ENCODE measurements at regions not wholly inside any gene's neighbourhood (a gene's known extent, or its start where the extent isn't known, plus 50 kb on each side); places are given as distances from the start of the nearest gene placed in this dataset.

- TF ChIP-seq CTCF (IDR thresholded peaks at IDR 0.05; ENCODE audit: borderline replicate concordance, extremely low read depth, low read length, poor library complexity, severe bottlenecking) (no peak), EZH2 (IDR thresholded peaks at IDR 0.05; ENCODE audit: borderline replicate concordance, low read depth, low read length, severe bottlenecking) (no peak)
- no peaks in the 10 kb centered on the region for H3K79me2 ChIP-seq (ENCODE audit: insufficient read depth, low read length)
- H3K4me3 ChIP-seq (ENCODE audit: low read depth in 1 of 2, low read length in 2 of 2): no peak overlapping the region
- H3K9ac ChIP-seq (ENCODE audit: low read depth, low read length): no peak overlapping the region
- no peak overlapping the region for H3K4me2 ChIP-seq (ENCODE audit: insufficient read depth, low read length)
- H2AFZ ChIP-seq (ENCODE audit: low read depth, low read length): no peak overlapping the region
- DNase-seq (no peak), ATAC-seq (ENCODE audit: insufficient read depth, low read depth) (no peak)
- H3K9me3 ChIP-seq (ENCODE audit: insufficient read depth, low read length, severe bottlenecking): no peaks in the 10 kb centered on the region
- H3K36me3 ChIP-seq (ENCODE audit: insufficient read depth, low read length): no peaks in the 10 kb centered on the region
- no peak overlapping the region for H3K27ac ChIP-seq (ENCODE audit: low read length)
- no peaks in the 10 kb centered on the region for H3K27me3 ChIP-seq (ENCODE audit: insufficient read depth, low read length, poor library complexity)
- H4K20me1 ChIP-seq (ENCODE audit: insufficient read depth, low read length): no peaks in the 10 kb centered on the region
- H3K4me1 ChIP-seq (ENCODE audit: insufficient read depth, low read length): no peaks in the 10 kb centered on the region
Observed at GRCh38 chr7:1329966-1330800, 97.5 kb downstream of the UNCX start.

GRCh38 chr7:1330801-1331425 lies 98.2 kb downstream of the UNCX start:
- H3K36me3 ChIP-seq (ENCODE audit: insufficient read depth, low read length): no peaks in the 10 kb centered on the region
- H2AFZ ChIP-seq (ENCODE audit: low read depth, low read length): no peak overlapping the region
- H3K27me3 ChIP-seq (ENCODE audit: insufficient read depth, low read length, poor library complexity): no peaks in the 10 kb centered on the region
- no peaks in the 10 kb centered on the region for H3K4me1 ChIP-seq (ENCODE audit: insufficient read depth, low read length)
- no peaks in the 10 kb centered on the region for H3K9me3 ChIP-seq (ENCODE audit: insufficient read depth, low read length, severe bottlenecking)
- no peak overlapping the region for H3K27ac ChIP-seq (ENCODE audit: low read length)
- H3K4me2 ChIP-seq (ENCODE audit: insufficient read depth, low read length): no peak overlapping the region
- DNase-seq (no peak), ATAC-seq (ENCODE audit: insufficient read depth, low read depth) (no peak)
- TF ChIP-seq EZH2 (IDR thresholded peaks at IDR 0.05; ENCODE audit: borderline replicate concordance, low read depth, low read length, severe bottlenecking) (no peak), CTCF (IDR thresholded peaks at IDR 0.05; ENCODE audit: borderline replicate concordance, extremely low read depth, low read length, poor library complexity, severe bottlenecking) (no peak)
- H3K4me3 ChIP-seq (ENCODE audit: low read depth in 1 of 2, low read length in 2 of 2): no peak overlapping the region
- H4K20me1 ChIP-seq (ENCODE audit: insufficient read depth, low read length): no peaks in the 10 kb centered on the region
- no peaks in the 10 kb centered on the region for H3K79me2 ChIP-seq (ENCODE audit: insufficient read depth, low read length)
- no peak overlapping the region for H3K9ac ChIP-seq (ENCODE audit: low read depth, low read length)

- no peaks in the 10 kb centered on the region for H3K4me1 ChIP-seq (ENCODE audit: insufficient read depth, low read length)
- H3K4me3 ChIP-seq (ENCODE audit: low read depth in 1 of 2, low read length in 2 of 2): no peak overlapping the region
- ATAC-seq (ENCODE audit: insufficient read depth, low read depth) (peak; percentile 68), DNase-seq (peak; percentile 17)
- no peaks in the 10 kb centered on the region for H4K20me1 ChIP-seq (ENCODE audit: insufficient read depth, low read length)
- no peak for TF ChIP-seq CTCF (IDR thresholded peaks at IDR 0.05; ENCODE audit: borderline replicate concordance, extremely low read depth, low read length, poor library complexity, severe bottlenecking)
- no peak for TF ChIP-seq EZH2 (IDR thresholded peaks at IDR 0.05; ENCODE audit: borderline replicate concordance, low read depth, low read length, severe bottlenecking)
- H3K79me2 ChIP-seq (ENCODE audit: insufficient read depth, low read length): no peaks in the 10 kb centered on the region
- H3K9ac ChIP-seq (ENCODE audit: low read depth, low read length): no peak overlapping the region
- no peaks in the 10 kb centered on the region for H3K27me3 ChIP-seq (ENCODE audit: insufficient read depth, low read length, poor library complexity)
- peaks cover 8% of the 10 kb centered on the region for H3K9me3 ChIP-seq (ENCODE audit: insufficient read depth, low read length, severe bottlenecking)
- H3K36me3 ChIP-seq (ENCODE audit: insufficient read depth, low read length): no peaks in the 10 kb centered on the region
- no peak overlapping the region for H3K4me2 ChIP-seq (ENCODE audit: insufficient read depth, low read length)
- no peak overlapping the region for H2AFZ ChIP-seq (ENCODE audit: low read depth, low read length)
- no peak overlapping the region for H3K27ac ChIP-seq (ENCODE audit: low read length)
Observed at GRCh38 chr7:1331561-1332467, 99.1 kb downstream of the UNCX start.

All from DND-41 (cell line).